GM12891 (cell line): ENCODE measurements at regions not wholly inside any gene's neighbourhood (a gene's known extent, or its start where the extent isn't known, plus 50 kb on each side); places are given as distances from the start of the nearest gene placed in this dataset.

Experiments used
- POLR2A ChIP-seq: IDR thresholded peaks from 2 replicates; pipeline ENCODE4 v1.6.1; 2011; ENCODE audit warnings: low read depth, low read length, control low read depth
- POLR2AphosphoS5 ChIP-seq: IDR thresholded peaks from 2 replicates; pipeline ENCODE4 v1.6.1; 2011; ENCODE audit warnings: low read depth, low read length, control low read depth
- POU2F2 ChIP-seq: IDR thresholded peaks from 2 replicates; pipeline ENCODE4 v1.6.1; 2011; ENCODE audit warnings: low read depth, mild to moderate bottlenecking, control low read depth, low read length, moderate library complexity
- SPI1 ChIP-seq: IDR thresholded peaks from 2 replicates; pipeline ENCODE4 v1.6.1; 2011; ENCODE audit warnings: low read depth, low read length, control low read depth
- TAF1 ChIP-seq: IDR thresholded peaks from 2 replicates; pipeline ENCODE4 v1.6.1; 2011; ENCODE audit warnings: low read depth, low read length, control low read depth

DNA sequence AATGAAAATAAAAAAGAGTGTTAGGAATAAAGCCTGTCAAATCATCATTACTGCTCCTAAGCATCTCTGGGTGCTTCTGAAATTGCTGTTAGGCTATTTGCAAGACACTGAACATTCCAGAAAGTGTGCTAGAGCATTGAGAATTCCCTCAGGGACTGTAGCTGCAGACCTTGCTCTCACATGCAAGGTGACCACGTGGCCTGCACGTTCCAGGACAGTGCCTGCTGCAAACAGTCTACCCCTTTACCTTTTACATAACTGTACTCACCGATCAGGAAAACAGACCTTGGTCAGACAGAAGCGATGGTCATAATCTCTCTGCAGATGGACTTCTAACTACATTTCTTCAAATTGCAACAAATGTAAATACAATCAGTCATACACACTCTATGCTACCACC lies 164.5 kb downstream of the PSMG1 start:
- TF ChIP-seq POLR2AphosphoS5 = no peak
- TF ChIP-seq POLR2A = no peak
- no peak for TF ChIP-seq POU2F2
- TF ChIP-seq TAF1 = no peak
- TF ChIP-seq SPI1 = no peak
